GM20431 (cell line): ENCODE measurements at regions not wholly inside any gene's neighbourhood (a gene's known extent, or its start where the extent isn't known, plus 50 kb on each side); places are given as distances from the start of the nearest gene placed in this dataset.

ENCODE experiments used
- in situ Hi-C: fragments of 300-500 bp; cut with MseI, MboI; formaldehyde crosslinking; loops from one replicate; pipeline ENCODE4 v1.15.0; 2020; ENCODE audit warnings: low sequenced_read_pairs; ENCODE audit not compliant: unreplicated experiment

- in situ Hi-C loops: no loop called here
Measured at GRCh38 chr20:6831461-6831860, 64.0 kb downstream of the BMP2 start.

- in situ Hi-C loops: no loop called here
Measured at GRCh38 chr20:6832811-6833210, 65.3 kb downstream of the BMP2 start.

- in situ Hi-C loops: no loop called here
Measured at GRCh38 chr20:6835609-6836008, 68.1 kb downstream of the BMP2 start.

GRCh38 chr20:6836821-6837374, 69.4 kb downstream of the BMP2 start:
- in situ Hi-C loops: no loop called here

GRCh38 chr20:6837730-6838129, 70.2 kb downstream of the BMP2 start:
- in situ Hi-C loops: no loop called here

- in situ Hi-C loops: no loop called here
Measured at GRCh38 chr20:6838181-6838826, 70.8 kb downstream of the BMP2 start.

- in situ Hi-C loops: no loop called here
Measured at GRCh38 chr20:6841128-6841527, 73.6 kb downstream of the BMP2 start.

GRCh38 chr20:6845141-6845540, 77.7 kb downstream of the BMP2 start:
- in situ Hi-C loops: no loop called here

- in situ Hi-C loops: no loop called here
Measured at GRCh38 chr20:6848041-6848440, 80.6 kb downstream of the BMP2 start.

GRCh38 chr20:6848992-6849391, 81.5 kb downstream of the BMP2 start:
- in situ Hi-C loops: no loop called here

GRCh38 chr20:6851136-6851535, 83.7 kb downstream of the BMP2 start:
- in situ Hi-C loops: no loop called here

GRCh38 chr20:6852478-6852877, 85.0 kb downstream of the BMP2 start:
- in situ Hi-C loops: no loop called here

GRCh38 chr20:6855104-6855503, 87.6 kb downstream of the BMP2 start:
- in situ Hi-C loops: no loop called here

GRCh38 chr20:6855796-6856195, 88.3 kb downstream of the BMP2 start:
- in situ Hi-C loops: no loop called here

- in situ Hi-C loops: no loop called here
Measured at GRCh38 chr20:6857927-6858326, 90.4 kb downstream of the BMP2 start.

GRCh38 chr20:6863355-6863754, 95.9 kb downstream of the BMP2 start:
- in situ Hi-C loops: no loop called here

- in situ Hi-C loops: no loop called here
Measured at GRCh38 chr20:6863798-6864201, 96.3 kb downstream of the BMP2 start.

- in situ Hi-C loops: no loop called here
Measured at GRCh38 chr20:6864740-6865139, 97.3 kb downstream of the BMP2 start.

GRCh38 chr20:6866741-6867140, 99.3 kb downstream of the BMP2 start:
- in situ Hi-C loops: no loop called here

GRCh38 chr20:6868861-6869260, 101.4 kb downstream of the BMP2 start:
- in situ Hi-C loops: no loop called here

- in situ Hi-C loops: no loop called here
Measured at GRCh38 chr20:6870559-6870958, 103.1 kb downstream of the BMP2 start.

- in situ Hi-C loops: no loop called here
Measured at GRCh38 chr20:6877633-6878032, 110.1 kb downstream of the BMP2 start.
